Lower lobe of right lung (tissue), 2 donors: ENCODE measurements at regions not wholly inside any gene's neighbourhood (a gene's known extent, or its start where the extent isn't known, plus 50 kb on each side); places are given as distances from the start of the nearest gene placed in this dataset.

Experiments
- ATAC-seq, 2 donors: fragments of 200-7000 bp; cut with Tn5 transposase; one replicate each; pipeline ENCODE4 v1.9.1; 2020 to 2022; ENCODE audit warnings: mild to moderate bottlenecking in 2 of 2, moderate library complexity in 2 of 2
- DNase-seq: peaks from one replicate; pipeline ENCODE4 v3.0.0-alpha.2; 2020
- H3K27ac ChIP-seq: fragments of 200-600 bp; one replicate; pipeline ENCODE4 v1.8.0; 2022
- H3K27me3 ChIP-seq: fragments of 200-600 bp; one replicate; pipeline ENCODE4 v1.8.0; 2022; ENCODE audit warnings: low read depth
- H3K36me3 ChIP-seq: fragments of 200-600 bp; one replicate; pipeline ENCODE4 v1.8.0; 2022; ENCODE audit warnings: mild to moderate bottlenecking
- H3K4me1 ChIP-seq: fragments of 200-600 bp; one replicate; pipeline ENCODE4 v1.8.0; 2022
- H3K4me3 ChIP-seq: fragments of 200-600 bp; one replicate; pipeline ENCODE4 v1.8.0; 2022; ENCODE audit warnings: mild to moderate bottlenecking
- H3K9me3 ChIP-seq: fragments of 200-600 bp; one replicate; pipeline ENCODE4 v1.8.0; 2022
- intact Hi-C: fragments of 100-400 bp; cut with DNase I; formaldehyde crosslinking; loops from one replicate; pipeline ENCODE4 v1.11.0; 2022
- TF ChIP-seq, protein P1 (sequence below): fragments of 200-600 bp; IDR thresholded peaks from one replicate; pipeline ENCODE4 v1.8.0; 2022; ENCODE audit warnings: antibody characterized with exemption, mild to moderate bottlenecking
- donor health status: DM: no; HTN: yes; CAD: no; lungs with severe emphysema.

- DNase-seq (no peak), ATAC-seq (no peak)
- TF ChIP-seq, protein P1, sequence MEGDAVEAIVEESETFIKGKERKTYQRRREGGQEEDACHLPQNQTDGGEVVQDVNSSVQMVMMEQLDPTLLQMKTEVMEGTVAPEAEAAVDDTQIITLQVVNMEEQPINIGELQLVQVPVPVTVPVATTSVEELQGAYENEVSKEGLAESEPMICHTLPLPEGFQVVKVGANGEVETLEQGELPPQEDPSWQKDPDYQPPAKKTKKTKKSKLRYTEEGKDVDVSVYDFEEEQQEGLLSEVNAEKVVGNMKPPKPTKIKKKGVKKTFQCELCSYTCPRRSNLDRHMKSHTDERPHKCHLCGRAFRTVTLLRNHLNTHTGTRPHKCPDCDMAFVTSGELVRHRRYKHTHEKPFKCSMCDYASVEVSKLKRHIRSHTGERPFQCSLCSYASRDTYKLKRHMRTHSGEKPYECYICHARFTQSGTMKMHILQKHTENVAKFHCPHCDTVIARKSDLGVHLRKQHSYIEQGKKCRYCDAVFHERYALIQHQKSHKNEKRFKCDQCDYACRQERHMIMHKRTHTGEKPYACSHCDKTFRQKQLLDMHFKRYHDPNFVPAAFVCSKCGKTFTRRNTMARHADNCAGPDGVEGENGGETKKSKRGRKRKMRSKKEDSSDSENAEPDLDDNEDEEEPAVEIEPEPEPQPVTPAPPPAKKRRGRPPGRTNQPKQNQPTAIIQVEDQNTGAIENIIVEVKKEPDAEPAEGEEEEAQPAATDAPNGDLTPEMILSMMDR, result no peak
- H3K27me3 ChIP-seq, result no peaks in the 10 kb centered on the region
- no peak overlapping the region for H3K27ac ChIP-seq
- no peaks in the 10 kb centered on the region for H3K9me3 ChIP-seq
- no peaks in the 10 kb centered on the region for H3K4me1 ChIP-seq
- intact Hi-C loops, result no loop called here
- no peak overlapping the region for H3K4me3 ChIP-seq
- H3K36me3 ChIP-seq, result no peaks in the 10 kb centered on the region
Measured at GRCh38 chr3:1852950-1853349, 245.7 kb upstream of the CNTN4 start.

- H3K4me3 ChIP-seq, result no peak overlapping the region
- TF ChIP-seq, protein P1, result no peak
- DNase-seq, result no peak
Measured at GRCh38 chr3:1855841-1856240, 242.8 kb upstream of the CNTN4 start.

DNA sequence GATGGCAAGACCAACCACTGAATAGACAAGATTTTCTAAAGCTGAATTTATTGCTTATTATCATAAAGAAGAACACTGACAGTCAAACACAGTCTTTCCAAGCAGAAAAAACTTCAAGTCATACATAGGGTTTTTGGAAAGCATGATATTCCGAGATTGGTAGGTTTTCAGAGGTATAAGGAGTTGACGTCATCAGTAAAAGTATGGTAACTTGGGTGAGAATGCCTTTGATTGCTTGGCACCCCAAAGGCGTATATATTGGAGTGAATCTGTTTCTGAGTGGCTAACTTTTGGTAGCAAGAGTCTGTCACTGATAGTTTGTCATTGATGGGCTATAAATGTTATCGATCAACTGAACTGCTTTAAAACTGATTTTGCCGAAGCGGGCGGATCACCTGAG is 227.9 kb upstream of the CNTN4 start:
- intact Hi-C loops, result no loop called here
- H3K4me3 ChIP-seq, result no peak overlapping the region
- TF ChIP-seq, protein P1, result no peak
- no peaks in the 10 kb centered on the region for H3K9me3 ChIP-seq
- no peak for DNase-seq
- no peaks in the 10 kb centered on the region for H3K4me1 ChIP-seq
- no peak for ATAC-seq
- no peak overlapping the region for H3K27ac ChIP-seq
- no peaks in the 10 kb centered on the region for H3K27me3 ChIP-seq
- H3K36me3 ChIP-seq, result no peaks in the 10 kb centered on the region

More at GRCh38 chr3:1855841-1856240, 242.8 kb upstream of the CNTN4 start:
- ATAC-seq, result no peak
- Histone ChIP-seq H3K9me3 (no peaks in the 10 kb centered on the region), H3K27me3 (no peaks in the 10 kb centered on the region), H3K36me3 (no peaks in the 10 kb centered on the region), H3K4me1 (no peaks in the 10 kb centered on the region), H3K27ac (no peak overlapping the region)
- intact Hi-C loops, result no loop called here

GRCh38 chr3:1883534-1883933 is 215.1 kb upstream of the CNTN4 start:
- Histone ChIP-seq H3K36me3 (no peaks in the 10 kb centered on the region), H3K27me3 (no peaks in the 10 kb centered on the region), H3K4me3 (no peak overlapping the region), H3K9me3 (peaks cover 6% of the 10 kb centered on the region), H3K4me1 (no peaks in the 10 kb centered on the region), H3K27ac (no peak overlapping the region)
- no peak for DNase-seq
- TF ChIP-seq, protein P1, result no peak
- intact Hi-C loops, result no loop called here
- ATAC-seq, result no peak

DNA sequence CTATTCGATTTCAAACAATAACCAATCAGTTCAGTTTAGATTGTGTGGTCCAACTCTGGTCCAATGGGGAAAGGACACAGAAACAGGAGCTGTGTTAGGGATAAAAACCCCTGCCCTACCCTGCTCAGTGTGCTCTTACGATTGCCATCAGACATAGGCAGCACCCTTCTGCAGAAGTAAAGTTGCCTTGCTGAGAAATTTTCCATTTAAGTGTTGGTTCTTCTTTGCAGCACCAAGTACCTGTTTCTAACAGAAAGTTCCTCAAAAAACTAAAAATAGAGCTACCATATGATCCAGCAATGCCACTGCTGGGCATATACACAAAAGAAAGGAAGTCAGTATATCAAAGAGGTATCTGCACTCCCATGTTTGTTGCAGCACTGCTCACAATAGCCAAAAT is 206.2 kb upstream of the CNTN4 start:
- H3K9me3 ChIP-seq, result peaks cover 20% of the 10 kb centered on the region
- no peaks in the 10 kb centered on the region for H3K36me3 ChIP-seq
- intact Hi-C loops, result no loop called here
- TF ChIP-seq, protein P1, result no peak
- DNase-seq (no peak), ATAC-seq (no peak)
- H3K27ac ChIP-seq, result no peak overlapping the region
- no peaks in the 10 kb centered on the region for H3K4me1 ChIP-seq
- no peak overlapping the region for H3K4me3 ChIP-seq
- no peaks in the 10 kb centered on the region for H3K27me3 ChIP-seq

GRCh38 chr3:1902416-1902815 is 196.2 kb upstream of the CNTN4 start:
- Histone ChIP-seq H3K36me3 (no peaks in the 10 kb centered on the region), H3K4me3 (no peak overlapping the region), H3K27ac (no peak overlapping the region), H3K27me3 (no peaks in the 10 kb centered on the region), H3K4me1 (no peaks in the 10 kb centered on the region), H3K9me3 (no peaks in the 10 kb centered on the region)
- intact Hi-C loops, result no loop called here
- DNase-seq, result no peak
- no peak for ATAC-seq
- TF ChIP-seq, protein P1, result no peak
